Upper lobe of left lung (tissue), 6 donors: ENCODE measurements at regions not wholly inside any gene's neighbourhood (a gene's known extent, or its start where the extent isn't known, plus 50 kb on each side); places are given as distances from the start of the nearest gene placed in this dataset.

ENCODE experiments used
- ATAC-seq, 2 donors: fragments of 200-7000 bp; cut with Tn5 transposase; one replicate each; pipeline ENCODE4 v1.9.1; 2022; ENCODE audit warnings: mild to moderate bottlenecking in 2 of 2, moderate library complexity in 2 of 2; ENCODE audit not compliant: low FRiP score in 2 of 2
- DNase-seq, 2 donors: peaks; one replicate each; pipeline ENCODE4 v3.0.0-alpha.2; 2019 to 2020
- H3K27ac ChIP-seq, 4 donors: fragments of 200-600 bp; sonication (generic); one replicate each; pipeline ENCODE4 v1.5.1; 2016 to 2019
- H3K27me3 ChIP-seq, 4 donors: fragments of 200-600 bp; sonication (generic); one replicate each; pipeline ENCODE4 v1.5.1; 2017 to 2019
- H3K36me3 ChIP-seq, 4 donors: fragments of 200-600 bp; sonication (generic); one replicate each; pipeline ENCODE4 v1.5.1; 2016 to 2019
- H3K4me1 ChIP-seq, 4 donors: fragments of 200-600 bp; sonication (generic); one replicate each; pipeline ENCODE4 v1.5.1; 2018 to 2019
- H3K4me3 ChIP-seq, 4 donors: fragments of 200-600 bp; sonication (generic); one replicate each; pipeline ENCODE4 v1.5.1; 2017 to 2019; ENCODE audit warnings: mild to moderate bottlenecking in 2 of 4, moderate library complexity in 1 of 4
- H3K9me3 ChIP-seq, 4 donors: fragments of 200-600 bp; sonication (generic); one replicate each; pipeline ENCODE4 v1.5.1; 2018 to 2019
- CTCF ChIP-seq, 6 experiments: fragments of 450-650 bp in 4 of 6; fragments of 200-600 bp in 2 of 6; sonication (generic) in 2 of 6; IDR thresholded peaks; one replicate each; pipeline ENCODE4 v1.5.1; 2016 to 2019; ENCODE audit warnings: antibody characterized with exemption in 6 of 6
- EP300 ChIP-seq, 4 donors: sonication (generic); formaldehyde crosslinking; IDR thresholded peaks; one replicate each; pipeline ENCODE4 v1.5.1; 2017; ENCODE audit warnings: antibody characterized with exemption in 4 of 4, control low read depth in 2 of 4
- POLR2A ChIP-seq, 4 donors: fragments of 450-650 bp; IDR thresholded peaks; one replicate each; pipeline ENCODE4 v1.5.1; 2016 to 2017; ENCODE audit warnings: antibody characterized with exemption in 4 of 4, mild to moderate bottlenecking in 2 of 4
- POLR2AphosphoS5 ChIP-seq, 2 donors: sonication (generic); formaldehyde crosslinking; IDR thresholded peaks; one replicate each; pipeline ENCODE4 v1.5.1; 2017; ENCODE audit warnings: antibody characterized with exemption in 2 of 2
- WGBS, 2 donors: methylation state at CpG; one replicate each; pipeline ENCODE4 v1.1.5; 2017 to 2018; 5-methylcytosine and 5-hydroxymethylcytosine counted together
- donor health status: DM: no; HTN: no; CAD: no; lungs with moderate emphysema.
- donor health status: DM: no; HTN: yes; CAD: no; lungs with severe emphysema.

DNA sequence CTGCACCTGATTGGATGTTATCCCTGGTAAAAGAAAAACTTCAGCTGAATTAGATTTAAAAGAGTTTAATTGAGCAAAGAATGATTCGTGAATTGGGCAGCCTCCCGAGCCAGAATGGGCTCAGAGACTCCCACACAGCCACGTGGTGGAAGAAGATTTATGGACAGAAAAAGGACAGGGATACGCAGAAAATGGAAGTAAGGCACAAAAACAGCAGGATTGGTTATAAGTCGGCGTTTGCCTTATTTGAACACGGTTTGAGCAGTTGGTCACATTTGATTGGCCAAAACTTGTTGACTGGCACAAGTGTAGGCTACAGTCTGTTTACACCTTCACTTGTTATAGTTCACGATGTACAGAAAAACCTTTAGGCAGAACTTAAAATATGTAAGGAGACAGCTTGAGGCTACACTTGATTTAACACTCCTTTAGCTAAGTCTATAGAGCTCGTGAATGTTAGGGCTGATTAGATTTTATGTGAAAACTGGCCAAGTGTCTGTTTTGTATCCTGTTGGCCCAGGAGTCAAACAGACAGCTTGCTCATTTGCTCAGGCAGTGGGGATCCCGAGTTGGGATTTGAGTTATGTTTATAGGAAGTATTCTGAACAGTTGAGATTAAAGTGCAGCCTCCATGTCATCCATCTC lies 119.5 kb upstream of the SHISA6 start:
- DNase-seq (no peak), ATAC-seq (no peak)
- WGBS, 2 donors, result 67 to 68% methylated on average over 10 of the region's 10 CpGs
- TF ChIP-seq POLR2A (IDR thresholded peaks at IDR 0.05), result no peak
- TF ChIP-seq POLR2AphosphoS5 (IDR thresholded peaks at IDR 0.05), result no peak
- no peak for TF ChIP-seq CTCF (IDR thresholded peaks at IDR 0.05)
- no peak for TF ChIP-seq EP300 (IDR thresholded peaks at IDR 0.05)
- Histone ChIP-seq H3K27me3 (no peaks in the 10 kb centered on the region), H3K4me3 (no peak overlapping the region), H3K27ac (no peak overlapping the region), H3K4me1 (no peaks in the 10 kb centered on the region), H3K9me3 (no peaks in the 10 kb centered on the region), H3K36me3 (no peaks in the 10 kb centered on the region)

GRCh38 chr17:11109106-11109505 lies 131.9 kb upstream of the SHISA6 start:
- WGBS, 2 donors, result 77 to 80% methylated on average over 3 to 4 of the region's 4 CpGs
- Histone ChIP-seq H3K4me1 (no peaks in the 10 kb centered on the region), H3K27ac (no peak overlapping the region), H3K9me3 (no peaks in the 10 kb centered on the region), H3K4me3 (no peak overlapping the region), H3K27me3 (no peaks in the 10 kb centered on the region), H3K36me3 (no peaks in the 10 kb centered on the region)
- DNase-seq, result no peak
- no peak for ATAC-seq
- TF ChIP-seq CTCF (IDR thresholded peaks at IDR 0.05), result no peak

- no peak for DNase-seq
- Histone ChIP-seq H3K27me3 (no peaks in the 10 kb centered on the region), H3K36me3 (no peaks in the 10 kb centered on the region), H3K27ac (no peak overlapping the region), H3K4me1 (no peaks in the 10 kb centered on the region), H3K4me3 (no peak overlapping the region), H3K9me3 (no peaks in the 10 kb centered on the region)
- no peak for ATAC-seq
- TF ChIP-seq CTCF (IDR thresholded peaks at IDR 0.05) (no peak), POLR2AphosphoS5 (IDR thresholded peaks at IDR 0.05) (no peak), POLR2A (IDR thresholded peaks at IDR 0.05) (no peak), EP300 (IDR thresholded peaks at IDR 0.05) (no peak)
These were observed 135.9 kb upstream of the SHISA6 start for GRCh38 chr17:11105141-11105540.

DNA sequence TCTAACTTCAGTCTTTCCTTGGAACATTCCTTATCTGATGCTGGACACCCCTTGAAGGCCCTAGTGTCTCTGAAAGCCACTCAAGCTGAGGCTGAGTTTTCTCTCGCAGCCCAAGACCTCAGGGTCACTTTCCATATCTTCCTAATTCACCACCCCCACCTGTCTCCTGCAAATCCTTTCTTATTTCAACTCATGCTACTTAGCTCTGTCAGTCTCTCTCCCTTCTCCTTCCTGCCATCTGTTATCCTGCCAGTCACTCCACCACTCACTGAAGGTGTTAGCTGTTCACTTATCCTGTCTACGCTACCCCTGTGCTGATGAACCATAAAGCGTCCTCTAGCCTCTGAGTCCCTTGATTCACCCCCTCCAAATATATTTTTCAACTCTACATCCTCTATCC lies 143.9 kb upstream of the SHISA6 start:
- H3K4me3 ChIP-seq, result no peak overlapping the region
- ATAC-seq, result no peak
- no peaks in the 10 kb centered on the region for H3K9me3 ChIP-seq
- no peak for DNase-seq
- no peaks in the 10 kb centered on the region for H3K4me1 ChIP-seq
- no peaks in the 10 kb centered on the region for H3K27me3 ChIP-seq
- H3K36me3 ChIP-seq, result no peaks in the 10 kb centered on the region
- WGBS, 2 donors, result 62 to 65% methylated on average over 3 of the region's 3 CpGs
- no peak overlapping the region for H3K27ac ChIP-seq
- TF ChIP-seq POLR2A (IDR thresholded peaks at IDR 0.05), result no peak
- no peak for TF ChIP-seq CTCF (IDR thresholded peaks at IDR 0.05)
- TF ChIP-seq POLR2AphosphoS5 (IDR thresholded peaks at IDR 0.05), result no peak
- TF ChIP-seq EP300 (IDR thresholded peaks at IDR 0.05), result no peak

GRCh38 chr17:11094331-11094730 lies 146.7 kb upstream of the SHISA6 start:
- ATAC-seq, result no peak
- H3K27ac ChIP-seq, result no peak overlapping the region
- WGBS, 2 donors, result 93% methylated on average over 14 of the region's 14 CpGs
- DNase-seq, result no peak
- no peaks in the 10 kb centered on the region for H3K9me3 ChIP-seq
- no peak overlapping the region for H3K4me3 ChIP-seq
- H3K4me1 ChIP-seq, result no peaks in the 10 kb centered on the region
- TF ChIP-seq POLR2A (IDR thresholded peaks at IDR 0.05) (no peak), CTCF (IDR thresholded peaks at IDR 0.05) (no peak), POLR2AphosphoS5 (IDR thresholded peaks at IDR 0.05) (no peak), EP300 (IDR thresholded peaks at IDR 0.05) (no peak)
- H3K27me3 ChIP-seq, result no peaks in the 10 kb centered on the region
- H3K36me3 ChIP-seq, result no peaks in the 10 kb centered on the region
